Neural progenitor cell (in vitro differentiated cells): ENCODE measurements at regions not wholly inside any gene's neighbourhood (a gene's known extent, or its start where the extent isn't known, plus 50 kb on each side); places are given as distances from the start of the nearest gene placed in this dataset.

Experiments used
- DNase-seq: peaks from one replicate; pipeline ENCODE4 v3.0.0-alpha.2; 2016; ENCODE audit warnings: low spot score
- H2AFZ ChIP-seq: fragments of 200-600 bp; sonication (generic); replicated peaks from 2 replicates; pipeline ENCODE4 v1.6.1; 2016; ENCODE audit warnings: antibody characterized with exemption
- H3F3A ChIP-seq: fragments of 200-600 bp; sonication (generic); 2 replicates; pipeline ENCODE4 v1.6.1; 2016; ENCODE audit warnings: antibody characterized with exemption, low read depth
- H3K27ac ChIP-seq: fragments of 200-600 bp; sonication (generic); 2 replicates; pipeline ENCODE4 v1.5.1; 2016; ENCODE audit warnings: mild to moderate bottlenecking
- H3K27me3 ChIP-seq: fragments of 200-600 bp; sonication (generic); 2 replicates; pipeline ENCODE4 v1.6.1; 2016; ENCODE audit warnings: mild to moderate bottlenecking, moderate library complexity
- H3K36me3 ChIP-seq: fragments of 200-600 bp; sonication (generic); 2 replicates; pipeline ENCODE4 v1.5.1; 2016
- H3K4me1 ChIP-seq: fragments of 200-600 bp; sonication (generic); 2 replicates; pipeline ENCODE4 v1.6.1; 2016; ENCODE audit warnings: mixed run types
- H3K4me2 ChIP-seq: fragments of 200-600 bp; sonication (generic); 2 replicates; pipeline ENCODE4 v1.6.1; 2016
- H3K4me3 ChIP-seq: fragments of 200-600 bp; sonication (generic); 2 replicates; pipeline ENCODE4 v1.5.1; 2016
- H3K79me2 ChIP-seq: fragments of 200-600 bp; sonication (generic); 2 replicates; pipeline ENCODE4 v1.6.1; 2016; ENCODE audit warnings: low read depth
- H3K9ac ChIP-seq: fragments of 200-600 bp; sonication (generic); 2 replicates; pipeline ENCODE4 v1.6.1; 2016
- H3K9me3 ChIP-seq: fragments of 200-600 bp; sonication (generic); 2 replicates; pipeline ENCODE4 v1.5.1; 2016; ENCODE audit warnings: low read depth
- H4K20me1 ChIP-seq: fragments of 200-600 bp; sonication (generic); 2 replicates; pipeline ENCODE4 v1.6.1; 2016; ENCODE audit warnings: low read depth
- H3K27ac Mint-ChIP-seq: 3 replicates; pipeline ENCODE4 v1.8.0; 2021; ENCODE audit warnings: mixed read lengths
- H3K27me3 Mint-ChIP-seq: 2 replicates; pipeline ENCODE4 v1.8.0; 2022; ENCODE audit warnings: low read depth, mild to moderate bottlenecking, inconsistent platforms, moderate library complexity, mixed read lengths; ENCODE audit not compliant: insufficient read depth
- H3K36me3 Mint-ChIP-seq: 3 replicates; pipeline ENCODE4 v1.8.0; 2021; ENCODE audit warnings: mixed read lengths
- H3K4me1 Mint-ChIP-seq: 3 replicates; pipeline ENCODE4 v1.8.0; 2021; ENCODE audit warnings: mixed read lengths
- H3K4me3 Mint-ChIP-seq: 3 replicates; pipeline ENCODE4 v1.8.0; 2021; ENCODE audit warnings: mild to moderate bottlenecking, moderate library complexity, mixed read lengths
- H3K9me3 Mint-ChIP-seq: 3 replicates; pipeline ENCODE4 v1.8.0; 2020; ENCODE audit warnings: mixed read lengths
- EZH2 ChIP-seq: fragments of 200-600 bp; sonication (generic); IDR thresholded peaks from 2 replicates; pipeline ENCODE4 v1.6.1; 2017; ENCODE audit warnings: antibody characterized with exemption, mild to moderate bottlenecking, moderate library complexity
- EZH2phosphoT487 ChIP-seq: fragments of 200-600 bp; sonication (generic); IDR thresholded peaks from 2 replicates; pipeline ENCODE4 v1.6.1; 2017; ENCODE audit warnings: antibody characterized with exemption
- TF ChIP-seq, protein P1 (sequence below): fragments of 200-600 bp; sonication (generic); IDR thresholded peaks from 2 replicates; pipeline ENCODE4 v1.5.1; 2017; ENCODE audit warnings: antibody characterized with exemption, mild to moderate bottlenecking

DNA sequence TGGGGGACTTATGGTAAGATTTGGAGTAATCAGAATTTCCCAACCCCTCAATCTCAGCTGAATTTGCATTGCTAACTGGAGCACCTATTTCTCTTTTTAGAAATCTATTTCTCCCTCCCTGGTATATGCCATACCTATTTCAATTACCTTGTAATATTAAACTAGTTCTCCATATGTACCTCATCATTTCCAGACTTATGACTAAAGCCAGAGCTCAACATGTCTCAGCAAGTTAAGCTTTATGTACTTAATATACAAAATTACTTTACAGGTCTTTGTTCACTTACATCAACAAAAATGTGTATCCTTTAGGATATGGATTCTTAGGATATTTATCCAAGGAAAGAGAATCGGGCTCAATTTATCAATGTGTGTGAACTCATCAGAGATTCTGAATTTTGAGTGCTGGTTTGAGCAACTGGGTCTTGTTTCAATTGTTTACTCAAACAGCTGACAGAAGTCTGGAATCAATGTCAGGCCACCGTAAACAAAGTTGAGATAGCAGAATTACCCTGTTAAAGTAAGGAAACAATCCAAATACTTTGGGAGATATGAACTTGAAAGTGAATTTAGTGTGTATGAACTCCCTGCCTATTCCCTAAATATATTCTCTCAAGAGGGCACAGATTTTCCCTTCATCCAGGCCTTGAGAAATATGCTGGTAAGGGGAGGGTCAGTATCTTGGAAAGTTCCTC, 199.6 kb downstream of the VEGFC start:
- Mint-ChIP-seq H3K4me1 (peaks cover 5% of the 10 kb centered on the region), H3K27me3 (no peaks in the 10 kb centered on the region), H3K9me3 (peaks cover 10% of the 10 kb centered on the region), H3K27ac (no peak overlapping the region), H3K4me3 (no peak overlapping the region), H3K36me3 (no peaks in the 10 kb centered on the region)
- Histone ChIP-seq H2AFZ (no peak overlapping the region), H3K79me2 (no peaks in the 10 kb centered on the region), H3K9ac (no peak overlapping the region), H3K4me3 (no peak overlapping the region), H3K36me3 (no peaks in the 10 kb centered on the region), H3K27ac (no peak overlapping the region), H3K27me3 (no peaks in the 10 kb centered on the region), H4K20me1 (no peaks in the 10 kb centered on the region), H3F3A (no peaks in the 10 kb centered on the region), H3K4me1 (no peaks in the 10 kb centered on the region), H3K4me2 (no peak overlapping the region), H3K9me3 (no peaks in the 10 kb centered on the region)
- no peak for DNase-seq
- no peak for TF ChIP-seq EZH2
- TF ChIP-seq EZH2phosphoT487: no peak
- TF ChIP-seq, protein P1, sequence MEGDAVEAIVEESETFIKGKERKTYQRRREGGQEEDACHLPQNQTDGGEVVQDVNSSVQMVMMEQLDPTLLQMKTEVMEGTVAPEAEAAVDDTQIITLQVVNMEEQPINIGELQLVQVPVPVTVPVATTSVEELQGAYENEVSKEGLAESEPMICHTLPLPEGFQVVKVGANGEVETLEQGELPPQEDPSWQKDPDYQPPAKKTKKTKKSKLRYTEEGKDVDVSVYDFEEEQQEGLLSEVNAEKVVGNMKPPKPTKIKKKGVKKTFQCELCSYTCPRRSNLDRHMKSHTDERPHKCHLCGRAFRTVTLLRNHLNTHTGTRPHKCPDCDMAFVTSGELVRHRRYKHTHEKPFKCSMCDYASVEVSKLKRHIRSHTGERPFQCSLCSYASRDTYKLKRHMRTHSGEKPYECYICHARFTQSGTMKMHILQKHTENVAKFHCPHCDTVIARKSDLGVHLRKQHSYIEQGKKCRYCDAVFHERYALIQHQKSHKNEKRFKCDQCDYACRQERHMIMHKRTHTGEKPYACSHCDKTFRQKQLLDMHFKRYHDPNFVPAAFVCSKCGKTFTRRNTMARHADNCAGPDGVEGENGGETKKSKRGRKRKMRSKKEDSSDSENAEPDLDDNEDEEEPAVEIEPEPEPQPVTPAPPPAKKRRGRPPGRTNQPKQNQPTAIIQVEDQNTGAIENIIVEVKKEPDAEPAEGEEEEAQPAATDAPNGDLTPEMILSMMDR: no peak

- Histone ChIP-seq H4K20me1 (no peaks in the 10 kb centered on the region), H3K27me3 (no peaks in the 10 kb centered on the region), H3K4me2 (no peak overlapping the region), H3F3A (no peaks in the 10 kb centered on the region), H3K36me3 (no peaks in the 10 kb centered on the region), H3K4me1 (no peaks in the 10 kb centered on the region), H3K27ac (no peak overlapping the region), H3K79me2 (no peaks in the 10 kb centered on the region), H3K4me3 (no peak overlapping the region), H3K9ac (no peak overlapping the region), H2AFZ (no peak overlapping the region), H3K9me3 (no peaks in the 10 kb centered on the region)
- H3K27me3 Mint-ChIP-seq: no peaks in the 10 kb centered on the region
- peaks cover 5% of the 10 kb centered on the region for H3K4me1 Mint-ChIP-seq
- H3K4me3 Mint-ChIP-seq: no peak overlapping the region
- TF ChIP-seq, protein P1: no peak
- no peak for TF ChIP-seq EZH2
- no peak for TF ChIP-seq EZH2phosphoT487
- H3K36me3 Mint-ChIP-seq: no peaks in the 10 kb centered on the region
- H3K27ac Mint-ChIP-seq: no peak overlapping the region
- no peak for DNase-seq
- H3K9me3 Mint-ChIP-seq: peaks cover 10% of the 10 kb centered on the region
Observed at GRCh38 chr4:176593943-176594342, 198.8 kb downstream of the VEGFC start.

DNA sequence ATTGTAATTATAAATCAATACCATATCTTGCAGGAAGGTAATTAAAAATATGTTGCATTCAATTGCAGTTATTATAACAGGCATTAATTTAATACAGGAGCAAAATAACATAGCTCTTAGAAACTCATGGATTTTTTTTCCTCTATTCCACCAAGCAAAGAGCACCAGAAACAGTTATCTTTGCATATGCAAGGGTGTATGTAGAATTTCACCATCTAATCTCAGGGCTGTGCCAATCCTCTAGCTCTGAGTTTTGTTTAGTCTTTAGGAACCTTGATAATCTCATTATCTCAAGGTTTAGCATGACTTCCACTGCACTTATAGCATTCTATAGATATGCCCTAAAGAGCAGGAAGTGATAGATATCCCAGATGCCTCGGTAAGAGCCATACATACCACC, 197.5 kb downstream of the VEGFC start:
- Mint-ChIP-seq H3K4me1 (peaks cover 5% of the 10 kb centered on the region), H3K27ac (no peak overlapping the region), H3K9me3 (peaks cover 10% of the 10 kb centered on the region), H3K4me3 (no peak overlapping the region), H3K36me3 (no peaks in the 10 kb centered on the region), H3K27me3 (no peaks in the 10 kb centered on the region)
- H3K9me3 ChIP-seq: no peaks in the 10 kb centered on the region
- H3K27ac ChIP-seq: no peak overlapping the region
- H3K4me3 ChIP-seq: no peak overlapping the region
- H3K9ac ChIP-seq: no peak overlapping the region
- no peaks in the 10 kb centered on the region for H3K4me1 ChIP-seq
- no peaks in the 10 kb centered on the region for H4K20me1 ChIP-seq
- H3K36me3 ChIP-seq: no peaks in the 10 kb centered on the region
- no peak overlapping the region for H3K4me2 ChIP-seq
- H2AFZ ChIP-seq: no peak overlapping the region
- DNase-seq: no peak
- no peaks in the 10 kb centered on the region for H3F3A ChIP-seq
- TF ChIP-seq, protein P1: no peak
- TF ChIP-seq EZH2phosphoT487 (no peak), EZH2 (no peak)
- no peaks in the 10 kb centered on the region for H3K27me3 ChIP-seq
- no peaks in the 10 kb centered on the region for H3K79me2 ChIP-seq
